A549 (cell line): ENCODE measurements at regions not wholly inside any gene's neighbourhood (a gene's known extent, or its start where the extent isn't known, plus 50 kb on each side); places are given as distances from the start of the nearest gene placed in this dataset.

Experiments
- ATAC-seq, 2 experiments: fragments of 200-7000 bp in 1 of 2; fragments of >200 bp in 1 of 2; cut with Nextera tagmentation in 1 of 2; cut with Tn5 transposase in 1 of 2; 3 replicates each; pipeline versions ENCODE4 v1.8.0 to v1.9.1; 2018 to 2020; ENCODE audit warnings: mild to moderate bottlenecking in 1 of 2, moderate library complexity in 1 of 2
- CTCF ChIA-PET: fragments of 300-600 bp; sonication (Branson Sonifier 250); formaldehyde crosslinking; extraction: SDS; loops from one replicate; lab custom pipeline; 2021; ENCODE audit warnings: antibody characterized with exemption, inconsistent platforms; lab: Yijun Ruan, JAX
- POLR2A ChIA-PET: fragments of 350-600 bp; formaldehyde crosslinking; extraction: SDS; loops from one replicate; lab custom pipeline; 2021; ENCODE audit warnings: antibody characterized with exemption, inconsistent platforms; lab: Yijun Ruan, JAX
- DNase-seq, 2 experiments: peaks; one replicate each; pipeline versions ENCODE4 v3.0.0 to v3.0.0-alpha.2; 2011 to 2016; ENCODE audit warnings: low read depth in 1 of 2, low spot score in 1 of 2
- FAIRE-seq: peaks from 2 replicates; lab custom pipeline; 2011; peaks lifted over from hg19 to GRCh38; lab: Jason Lieb, UNC
- H3K27ac ChIP-seq, 2 experiments: fragments of >200 bp; sonication (Bioruptor Twin); formaldehyde crosslinking; 3 replicates each; pipeline ENCODE4 v1.5.1; 2016 to 2017
- H3K4me1 ChIP-seq: fragments of >200 bp; sonication (Bioruptor Twin); formaldehyde crosslinking; 3 replicates; pipeline ENCODE4 v1.6.1; 2016
- H3K4me2 ChIP-seq: fragments of >200 bp; sonication (Bioruptor Twin); formaldehyde crosslinking; 3 replicates; pipeline ENCODE4 v1.6.1; 2016
- H3K4me3 ChIP-seq: fragments of >200 bp; sonication (Bioruptor Twin); formaldehyde crosslinking; 3 replicates; pipeline ENCODE4 v1.5.1; 2016
- H3K9me3 ChIP-seq: fragments of >200 bp; sonication (Bioruptor Twin); formaldehyde crosslinking; 3 replicates; pipeline ENCODE4 v1.6.1; 2016
- CBX2 ChIP-seq: fragments of 200-600 bp; sonication (generic); IDR thresholded peaks from 2 replicates; pipeline ENCODE4 v1.6.1; 2016; ENCODE audit warnings: low read depth, mild to moderate bottlenecking, borderline replicate concordance
- CEBPB ChIP-seq, 2 experiments: fragments of >200 bp in 1 of 2; sonication (Bioruptor Twin) in 1 of 2; formaldehyde crosslinking in 1 of 2; IDR thresholded peaks; 2 replicates each; pipeline ENCODE4 v1.6.1; 2012 to 2016
- CTCF ChIP-seq: fragments of >200 bp; sonication (Bioruptor Twin); formaldehyde crosslinking; IDR thresholded peaks from 3 replicates; pipeline ENCODE4 v1.5.1; 2016
- EHF ChIP-seq: fragments of 250-450 bp; sonication (Bioruptor Pico); IDR thresholded peaks from 2 replicates; pipeline ENCODE4 v1.5.0; 2020; ENCODE audit warnings: mild to moderate bottlenecking
- ELK1 ChIP-seq: fragments of 150-350 bp; IDR thresholded peaks from 2 replicates; pipeline ENCODE4 v1.6.1; 2014; ENCODE audit warnings: low read depth, mild to moderate bottlenecking, low read length
- HDAC2 ChIP-seq: fragments of 200-600 bp; sonication (generic); IDR thresholded peaks from 2 replicates; pipeline ENCODE4 v1.6.1; 2016
- HOXB13 ChIP-seq: fragments of 250-450 bp; sonication (Bioruptor Pico); IDR thresholded peaks from 2 replicates; pipeline ENCODE4 v1.5.0; 2020; ENCODE audit warnings: low read depth, mild to moderate bottlenecking, moderate library complexity
- JUN ChIP-seq, 2 experiments: fragments of >200 bp; sonication (Bioruptor Twin); formaldehyde crosslinking; IDR thresholded peaks; 2 replicates in 1 of 2; 3 replicates in 1 of 2; pipeline ENCODE4 v1.6.1; 2016 to 2017
- MAX ChIP-seq: IDR thresholded peaks from 2 replicates; pipeline ENCODE4 v1.6.1; 2012
- PHF8 ChIP-seq: fragments of 200-600 bp; sonication (generic); IDR thresholded peaks from 2 replicates; pipeline ENCODE4 v1.6.1; 2016; ENCODE audit warnings: low read depth, mild to moderate bottlenecking, antibody characterized with exemption, moderate library complexity, borderline replicate concordance
- POLR2AphosphoS2 ChIP-seq: conservative IDR thresholded peaks from 2 replicates; pipeline ENCODE4 v1.6.1; 2012; ENCODE audit warnings: low read length, improper control_type of control experiment, inconsistent platforms
- RAD21 ChIP-seq, 2 experiments: fragments of >200 bp in 1 of 2; sonication (Bioruptor Twin) in 1 of 2; formaldehyde crosslinking in 1 of 2; IDR thresholded peaks in 1 of 2; conservative IDR thresholded peaks in 1 of 2; 2 replicates in 1 of 2; 3 replicates in 1 of 2; pipeline ENCODE4 v1.6.1; 2012 to 2018; ENCODE audit warnings: inconsistent platforms in 1 of 2
- RNF2 ChIP-seq: fragments of 200-600 bp; sonication (generic); IDR thresholded peaks from 2 replicates; pipeline ENCODE4 v1.6.1; 2016; ENCODE audit warnings: low read depth, mild to moderate bottlenecking, antibody characterized with exemption, moderate library complexity, borderline replicate concordance
- TP53 ChIP-seq: fragments of 250-450 bp; sonication (Bioruptor Pico); IDR thresholded peaks from 2 replicates; pipeline ENCODE4 v1.5.0; 2021; ENCODE audit warnings: mild to moderate bottlenecking, moderate library complexity
- ZC3H11A ChIP-seq: fragments of 450-650 bp; IDR thresholded peaks from 2 replicates; pipeline ENCODE4 v1.6.1; 2014; ENCODE audit warnings: antibody characterized with exemption, mild to moderate bottlenecking
- ZFP36 ChIP-seq: fragments of 450-650 bp; IDR thresholded peaks from 2 replicates; pipeline ENCODE4 v1.6.1; 2014; ENCODE audit warnings: borderline replicate concordance; ENCODE audit not compliant: partially characterized antibody
- ZSCAN20 ChIP-seq: fragments of 250-450 bp; sonication (Bioruptor Pico); IDR thresholded peaks from 2 replicates; pipeline ENCODE4 v1.8.0; 2022; ENCODE audit warnings: mild to moderate bottlenecking, moderate library complexity
- WGBS: methylation state at CpG from one replicate; pipeline ENCODE4 v1.1.6; 2017; ENCODE audit errors: missing lambda C conversion rate; 5-methylcytosine and 5-hydroxymethylcytosine counted together
- TF ChIP-seq, protein P1 (sequence below): fragments of 250-450 bp; sonication (Bioruptor Pico); IDR thresholded peaks from 2 replicates; pipeline ENCODE4 v1.5.0; 2021; ENCODE audit warnings: mild to moderate bottlenecking, moderate library complexity, borderline replicate concordance
- TF ChIP-seq, protein P2 (sequence below): fragments of 200-600 bp; sonication (generic); IDR thresholded peaks from 2 replicates; pipeline ENCODE4 v1.6.1; 2016; ENCODE audit warnings: antibody characterized with exemption, mild to moderate bottlenecking, moderate library complexity
- TF ChIP-seq, protein P3 (sequence below): IDR thresholded peaks from 2 replicates; pipeline ENCODE4 v1.6.1; 2012; ENCODE audit warnings: low read depth, borderline replicate concordance

GRCh38 chr4:44861756-44862155 lies 135.4 kb upstream of the GNPDA2 start (continued):
- no peak for TF ChIP-seq HOXB13 (CRISPR knock-in tag)
- TF ChIP-seq, protein P1, sequence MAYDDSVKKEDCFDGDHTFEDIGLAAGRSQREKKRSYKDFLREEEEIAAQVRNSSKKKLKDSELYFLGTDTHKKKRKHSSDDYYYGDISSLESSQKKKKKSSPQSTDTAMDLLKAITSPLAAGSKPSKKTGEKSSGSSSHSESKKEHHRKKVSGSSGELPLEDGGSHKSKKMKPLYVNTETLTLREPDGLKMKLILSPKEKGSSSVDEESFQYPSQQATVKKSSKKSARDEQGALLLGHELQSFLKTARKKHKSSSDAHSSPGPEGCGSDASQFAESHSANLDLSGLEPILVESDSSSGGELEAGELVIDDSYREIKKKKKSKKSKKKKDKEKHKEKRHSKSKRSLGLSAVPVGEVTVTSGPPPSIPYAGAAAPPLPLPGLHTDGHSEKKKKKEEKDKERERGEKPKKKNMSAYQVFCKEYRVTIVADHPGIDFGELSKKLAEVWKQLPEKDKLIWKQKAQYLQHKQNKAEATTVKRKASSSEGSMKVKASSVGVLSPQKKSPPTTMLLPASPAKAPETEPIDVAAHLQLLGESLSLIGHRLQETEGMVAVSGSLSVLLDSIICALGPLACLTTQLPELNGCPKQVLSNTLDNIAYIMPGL (CRISPR knock-in tag): no peak

- WGBS: 3% methylated on average over 2 of the region's 2 CpGs
- DNase-seq: no peak
- ATAC-seq: no peak
- Histone ChIP-seq H3K4me3 (no peak overlapping the region), H3K4me1 (no peaks in the 10 kb centered on the region), H3K27ac (no peak overlapping the region), H3K4me2 (no peak overlapping the region), H3K9me3 (no peaks in the 10 kb centered on the region)
- ChIA-PET CTCF (no interaction called here), POLR2A (no interaction called here)
- FAIRE-seq: no peak
- TF ChIP-seq CEBPB (IDR thresholded peaks at IDR 0.05) (no peak), ZC3H11A (no peak), CTCF (no peak), CBX2 (no peak), EHF (CRISPR knock-in tag) (no peak), JUN (IDR thresholded peaks at IDR 0.05) (no peak), ZSCAN20 (CRISPR knock-in tag) (no peak), POLR2AphosphoS2 (no peak), HDAC2 (no peak), MAX (no peak), ZFP36 (no peak), ELK1 (no peak), RAD21 (conservative IDR thresholded peaks at IDR 0.05 in 1 of 2, IDR thresholded peaks at IDR 0.05 in 1 of 2) (no peak), PHF8 (no peak), RNF2 (no peak), TP53 (CRISPR knock-in tag) (no peak)
- TF ChIP-seq, protein P2, sequence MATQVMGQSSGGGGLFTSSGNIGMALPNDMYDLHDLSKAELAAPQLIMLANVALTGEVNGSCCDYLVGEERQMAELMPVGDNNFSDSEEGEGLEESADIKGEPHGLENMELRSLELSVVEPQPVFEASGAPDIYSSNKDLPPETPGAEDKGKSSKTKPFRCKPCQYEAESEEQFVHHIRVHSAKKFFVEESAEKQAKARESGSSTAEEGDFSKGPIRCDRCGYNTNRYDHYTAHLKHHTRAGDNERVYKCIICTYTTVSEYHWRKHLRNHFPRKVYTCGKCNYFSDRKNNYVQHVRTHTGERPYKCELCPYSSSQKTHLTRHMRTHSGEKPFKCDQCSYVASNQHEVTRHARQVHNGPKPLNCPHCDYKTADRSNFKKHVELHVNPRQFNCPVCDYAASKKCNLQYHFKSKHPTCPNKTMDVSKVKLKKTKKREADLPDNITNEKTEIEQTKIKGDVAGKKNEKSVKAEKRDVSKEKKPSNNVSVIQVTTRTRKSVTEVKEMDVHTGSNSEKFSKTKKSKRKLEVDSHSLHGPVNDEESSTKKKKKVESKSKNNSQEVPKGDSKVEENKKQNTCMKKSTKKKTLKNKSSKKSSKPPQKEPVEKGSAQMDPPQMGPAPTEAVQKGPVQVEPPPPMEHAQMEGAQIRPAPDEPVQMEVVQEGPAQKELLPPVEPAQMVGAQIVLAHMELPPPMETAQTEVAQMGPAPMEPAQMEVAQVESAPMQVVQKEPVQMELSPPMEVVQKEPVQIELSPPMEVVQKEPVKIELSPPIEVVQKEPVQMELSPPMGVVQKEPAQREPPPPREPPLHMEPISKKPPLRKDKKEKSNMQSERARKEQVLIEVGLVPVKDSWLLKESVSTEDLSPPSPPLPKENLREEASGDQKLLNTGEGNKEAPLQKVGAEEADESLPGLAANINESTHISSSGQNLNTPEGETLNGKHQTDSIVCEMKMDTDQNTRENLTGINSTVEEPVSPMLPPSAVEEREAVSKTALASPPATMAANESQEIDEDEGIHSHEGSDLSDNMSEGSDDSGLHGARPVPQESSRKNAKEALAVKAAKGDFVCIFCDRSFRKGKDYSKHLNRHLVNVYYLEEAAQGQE: no peak
- TF ChIP-seq, protein P3, sequence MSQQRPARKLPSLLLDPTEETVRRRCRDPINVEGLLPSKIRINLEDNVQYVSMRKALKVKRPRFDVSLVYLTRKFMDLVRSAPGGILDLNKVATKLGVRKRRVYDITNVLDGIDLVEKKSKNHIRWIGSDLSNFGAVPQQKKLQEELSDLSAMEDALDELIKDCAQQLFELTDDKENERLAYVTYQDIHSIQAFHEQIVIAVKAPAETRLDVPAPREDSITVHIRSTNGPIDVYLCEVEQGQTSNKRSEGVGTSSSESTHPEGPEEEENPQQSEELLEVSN: no peak
Measured at GRCh38 chr4:44859477-44859876, 133.1 kb upstream of the GNPDA2 start.
